Liver (tissue), 3 donors: ENCODE measurements at regions not wholly inside any gene's neighbourhood (a gene's known extent, or its start where the extent isn't known, plus 50 kb on each side); places are given as distances from the start of the nearest gene placed in this dataset.

Experiments
- CTCF ChIP-seq: fragments of 150-350 bp; IDR thresholded peaks from 2 replicates; pipeline ENCODE4 v1.5.1; 2017; ENCODE audit warnings: improper control_type of control experiment, low read depth, low read length; ENCODE audit not compliant: missing input control
- EGR1 ChIP-seq, 2 donors: IDR thresholded peaks; 2 replicates each; pipeline ENCODE4 v1.6.1; 2016 to 2018; ENCODE audit warnings: antibody characterized with exemption in 2 of 2, low read depth in 2 of 2
- HNF4A ChIP-seq, 2 donors: conservative IDR thresholded peaks; 2 replicates each; pipeline ENCODE4 v1.6.1; 2016; ENCODE audit warnings: antibody characterized with exemption in 2 of 2, mild to moderate bottlenecking in 2 of 2
- HNF4G ChIP-seq: IDR thresholded peaks from 2 replicates; pipeline ENCODE4 v1.6.1; 2016; ENCODE audit warnings: antibody characterized with exemption
- JUND ChIP-seq, 2 donors: IDR thresholded peaks; 2 replicates each; pipeline ENCODE4 v1.6.1; 2016; ENCODE audit warnings: antibody characterized with exemption in 2 of 2
- MAX ChIP-seq: IDR thresholded peaks from 2 replicates; pipeline ENCODE4 v1.6.1; 2016; ENCODE audit warnings: antibody characterized with exemption
- RAD21 ChIP-seq, 2 donors: IDR thresholded peaks; 2 replicates each; pipeline ENCODE4 v1.6.1; 2016; ENCODE audit warnings: antibody characterized with exemption in 2 of 2, mild to moderate bottlenecking in 2 of 2
- SP1 ChIP-seq: IDR thresholded peaks from 2 replicates; pipeline ENCODE4 v1.6.1; 2018; ENCODE audit warnings: antibody characterized with exemption, mild to moderate bottlenecking
- TAF1 ChIP-seq: conservative IDR thresholded peaks from 2 replicates; pipeline ENCODE4 v1.6.1; 2016; ENCODE audit warnings: antibody characterized with exemption, mild to moderate bottlenecking
- YY1 ChIP-seq: IDR thresholded peaks from 2 replicates; pipeline ENCODE4 v1.6.1; 2016; ENCODE audit warnings: antibody characterized with exemption, mild to moderate bottlenecking
- TF ChIP-seq, protein P1 (sequence below): IDR thresholded peaks from 2 replicates; pipeline ENCODE4 v1.6.1; 2016; ENCODE audit warnings: antibody characterized with exemption
- TF ChIP-seq, protein P2 (sequence below): IDR thresholded peaks from 2 replicates; pipeline ENCODE4 v1.6.1; 2016; ENCODE audit warnings: antibody characterized with exemption, mild to moderate bottlenecking
- donor health status: healthy.
- donor health status: healthy.

- TF ChIP-seq SP1 (no peak), JUND (IDR thresholded peaks at IDR 0.05) (no peak), CTCF (no peak), HNF4G (no peak), YY1 (no peak), HNF4A (conservative IDR thresholded peaks at IDR 0.05) (no peak), MAX (no peak), RAD21 (IDR thresholded peaks at IDR 0.05) (no peak), EGR1 (IDR thresholded peaks at IDR 0.05; ENCODE audit: low read depth in 2 of 2) (no peak), TAF1 (no peak)
- TF ChIP-seq, protein P1, sequence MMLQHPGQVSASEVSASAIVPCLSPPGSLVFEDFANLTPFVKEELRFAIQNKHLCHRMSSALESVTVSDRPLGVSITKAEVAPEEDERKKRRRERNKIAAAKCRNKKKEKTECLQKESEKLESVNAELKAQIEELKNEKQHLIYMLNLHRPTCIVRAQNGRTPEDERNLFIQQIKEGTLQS = no peak
- TF ChIP-seq, protein P2, sequence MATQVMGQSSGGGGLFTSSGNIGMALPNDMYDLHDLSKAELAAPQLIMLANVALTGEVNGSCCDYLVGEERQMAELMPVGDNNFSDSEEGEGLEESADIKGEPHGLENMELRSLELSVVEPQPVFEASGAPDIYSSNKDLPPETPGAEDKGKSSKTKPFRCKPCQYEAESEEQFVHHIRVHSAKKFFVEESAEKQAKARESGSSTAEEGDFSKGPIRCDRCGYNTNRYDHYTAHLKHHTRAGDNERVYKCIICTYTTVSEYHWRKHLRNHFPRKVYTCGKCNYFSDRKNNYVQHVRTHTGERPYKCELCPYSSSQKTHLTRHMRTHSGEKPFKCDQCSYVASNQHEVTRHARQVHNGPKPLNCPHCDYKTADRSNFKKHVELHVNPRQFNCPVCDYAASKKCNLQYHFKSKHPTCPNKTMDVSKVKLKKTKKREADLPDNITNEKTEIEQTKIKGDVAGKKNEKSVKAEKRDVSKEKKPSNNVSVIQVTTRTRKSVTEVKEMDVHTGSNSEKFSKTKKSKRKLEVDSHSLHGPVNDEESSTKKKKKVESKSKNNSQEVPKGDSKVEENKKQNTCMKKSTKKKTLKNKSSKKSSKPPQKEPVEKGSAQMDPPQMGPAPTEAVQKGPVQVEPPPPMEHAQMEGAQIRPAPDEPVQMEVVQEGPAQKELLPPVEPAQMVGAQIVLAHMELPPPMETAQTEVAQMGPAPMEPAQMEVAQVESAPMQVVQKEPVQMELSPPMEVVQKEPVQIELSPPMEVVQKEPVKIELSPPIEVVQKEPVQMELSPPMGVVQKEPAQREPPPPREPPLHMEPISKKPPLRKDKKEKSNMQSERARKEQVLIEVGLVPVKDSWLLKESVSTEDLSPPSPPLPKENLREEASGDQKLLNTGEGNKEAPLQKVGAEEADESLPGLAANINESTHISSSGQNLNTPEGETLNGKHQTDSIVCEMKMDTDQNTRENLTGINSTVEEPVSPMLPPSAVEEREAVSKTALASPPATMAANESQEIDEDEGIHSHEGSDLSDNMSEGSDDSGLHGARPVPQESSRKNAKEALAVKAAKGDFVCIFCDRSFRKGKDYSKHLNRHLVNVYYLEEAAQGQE = no peak
These were observed 303.4 kb downstream of the USP25 start for GRCh38 chr21:16033193-16033592.
